ENCODE measurements at regions not wholly inside any gene's neighbourhood (a gene's known extent, or its start where the extent isn't known, plus 50 kb on each side); places are given as distances from the start of the nearest gene placed in this dataset.

GRCh38 chr7:14092331-14092730 lies 102.9 kb upstream of the ETV1 start:
- H2AK5ac ChIP-seq (ENCODE audit: insufficient read length, low read length), result no peak overlapping the region
- H3K79me2 ChIP-seq (ENCODE audit: insufficient read depth, low read length), result no peaks in the 10 kb centered on the region
- Mint-ChIP-seq H3K9me3 (peaks cover 0 to 3% of the 10 kb centered on the region in 2 experiments; a peak in 2 of 5 replicates), H3K4me3 (no peak overlapping the region), H3K4me1 (no peaks in the 10 kb centered on the region), H3K36me3 (ENCODE audit: insufficient read depth in 1 of 3, low read depth in 3 of 3) (peaks cover 0 to 3% (median 0%) of the 10 kb centered on the region in 3 experiments; a peak in 2 of 7 replicates), H3K27ac (no peak overlapping the region), H3K27me3 (ENCODE audit: low read depth) (no peaks in the 10 kb centered on the region)
- H2BK15ac ChIP-seq (ENCODE audit: low read depth, low read length), result no peak overlapping the region
- no peak overlapping the region for H2BK5ac ChIP-seq (ENCODE audit: insufficient read length, low read length)
- H3T11ph ChIP-seq (ENCODE audit: low read length), result no peak overlapping the region
- H3K23ac ChIP-seq (ENCODE audit: insufficient read length, low read depth, low read length), result no peak overlapping the region
- H3K9ac ChIP-seq (ENCODE audit: extremely low read depth, insufficient read length, low read length), result no peak overlapping the region
- H3K79me1 ChIP-seq (ENCODE audit: insufficient read depth, low read depth, low read length, poor library complexity, severe bottlenecking), result no peaks in the 10 kb centered on the region
- H3K56ac ChIP-seq (ENCODE audit: insufficient read length, low read depth, low read length), result no peak overlapping the region
- WGBS (ENCODE audit: extremely low coverage, insufficient read length, low lambda C conversion rate), result no CpG with 5 or more reads among the region's 1 CpG
- H4K8ac ChIP-seq (replicated peaks; ENCODE audit: insufficient read length, low read depth, low read length), result no peak overlapping the region
- no peak overlapping the region for H2AFZ ChIP-seq (ENCODE audit: low read length)
- H2BK120ac ChIP-seq (ENCODE audit: low read depth, low read length, poor library complexity, severe bottlenecking), result no peak overlapping the region
- no peak overlapping the region for H4K91ac ChIP-seq (ENCODE audit: insufficient read length, low read depth, low read length)
- no peaks in the 10 kb centered on the region for H3K27me3 ChIP-seq (ENCODE audit: insufficient read depth, low read length)
- TF ChIP-seq, protein P1, sequence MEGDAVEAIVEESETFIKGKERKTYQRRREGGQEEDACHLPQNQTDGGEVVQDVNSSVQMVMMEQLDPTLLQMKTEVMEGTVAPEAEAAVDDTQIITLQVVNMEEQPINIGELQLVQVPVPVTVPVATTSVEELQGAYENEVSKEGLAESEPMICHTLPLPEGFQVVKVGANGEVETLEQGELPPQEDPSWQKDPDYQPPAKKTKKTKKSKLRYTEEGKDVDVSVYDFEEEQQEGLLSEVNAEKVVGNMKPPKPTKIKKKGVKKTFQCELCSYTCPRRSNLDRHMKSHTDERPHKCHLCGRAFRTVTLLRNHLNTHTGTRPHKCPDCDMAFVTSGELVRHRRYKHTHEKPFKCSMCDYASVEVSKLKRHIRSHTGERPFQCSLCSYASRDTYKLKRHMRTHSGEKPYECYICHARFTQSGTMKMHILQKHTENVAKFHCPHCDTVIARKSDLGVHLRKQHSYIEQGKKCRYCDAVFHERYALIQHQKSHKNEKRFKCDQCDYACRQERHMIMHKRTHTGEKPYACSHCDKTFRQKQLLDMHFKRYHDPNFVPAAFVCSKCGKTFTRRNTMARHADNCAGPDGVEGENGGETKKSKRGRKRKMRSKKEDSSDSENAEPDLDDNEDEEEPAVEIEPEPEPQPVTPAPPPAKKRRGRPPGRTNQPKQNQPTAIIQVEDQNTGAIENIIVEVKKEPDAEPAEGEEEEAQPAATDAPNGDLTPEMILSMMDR (conservative IDR thresholded peaks at IDR 0.05), result no peak
- H3K9me3 ChIP-seq (ENCODE audit: control insufficient read depth, low read depth, low read length), result no peaks in the 10 kb centered on the region
- H3K4ac ChIP-seq (ENCODE audit: low read depth, low read length), result no peak overlapping the region
- no peak overlapping the region for H2BK20ac ChIP-seq (ENCODE audit: low read depth, low read length, poor library complexity, severe bottlenecking)
- no peak overlapping the region for H3K4me2 ChIP-seq (ENCODE audit: insufficient read depth, insufficient read length, low read length)
- H3K18ac ChIP-seq (ENCODE audit: insufficient read length, low read depth, low read length), result no peak overlapping the region
- no peak overlapping the region for H3K27ac ChIP-seq (ENCODE audit: insufficient read length, low read depth, low read length)
- H3K14ac ChIP-seq (ENCODE audit: insufficient read depth, low read length), result no peak overlapping the region
- no peaks in the 10 kb centered on the region for H3K4me1 ChIP-seq (ENCODE audit: insufficient read depth, low read length)
- H3K23me2 ChIP-seq (ENCODE audit: insufficient read length, low read depth, low read length, poor library complexity, severe bottlenecking), result no peaks in the 10 kb centered on the region
- no peak for DNase-seq
- H4K5ac ChIP-seq (ENCODE audit: insufficient read length, low read depth, low read length), result no peak overlapping the region
- no peaks in the 10 kb centered on the region for H4K20me1 ChIP-seq (ENCODE audit: control insufficient read depth, insufficient read depth, insufficient read length)
- H2BK12ac ChIP-seq (ENCODE audit: insufficient read length, low read depth, low read length), result no peak overlapping the region
